NB4 (cell line): ENCODE measurements at regions not wholly inside any gene's neighbourhood (a gene's known extent, or its start where the extent isn't known, plus 50 kb on each side); places are given as distances from the start of the nearest gene placed in this dataset.

ENCODE experiments used
- DNase-seq: peaks from one replicate; pipeline ENCODE4 v3.0.0; 2010; ENCODE audit warnings: low read depth
- H3K4me3 ChIP-seq: one replicate; pipeline ENCODE4 v1.5.1; 2011; ENCODE audit warnings: mild to moderate bottlenecking, low read depth, low read length, moderate library complexity
- MYC ChIP-seq: IDR thresholded peaks from 2 replicates; pipeline ENCODE4 v1.6.1; 2011; ENCODE audit warnings: low read depth, low read length
- POLR2A ChIP-seq: IDR thresholded peaks from 2 replicates; pipeline ENCODE4 v1.6.1; 2011; ENCODE audit warnings: mild to moderate bottlenecking; ENCODE audit not compliant: insufficient read length; ENCODE audit errors: extremely low read depth
- TF ChIP-seq, protein P1 (sequence below): IDR thresholded peaks from 2 replicates; pipeline ENCODE4 v1.6.1; 2011; ENCODE audit warnings: low read depth, low read length
- TF ChIP-seq, protein P2 (sequence below): IDR thresholded peaks from one replicate; pipeline ENCODE4 v1.5.1; 2012; ENCODE audit warnings: low read depth, low read length

DNA sequence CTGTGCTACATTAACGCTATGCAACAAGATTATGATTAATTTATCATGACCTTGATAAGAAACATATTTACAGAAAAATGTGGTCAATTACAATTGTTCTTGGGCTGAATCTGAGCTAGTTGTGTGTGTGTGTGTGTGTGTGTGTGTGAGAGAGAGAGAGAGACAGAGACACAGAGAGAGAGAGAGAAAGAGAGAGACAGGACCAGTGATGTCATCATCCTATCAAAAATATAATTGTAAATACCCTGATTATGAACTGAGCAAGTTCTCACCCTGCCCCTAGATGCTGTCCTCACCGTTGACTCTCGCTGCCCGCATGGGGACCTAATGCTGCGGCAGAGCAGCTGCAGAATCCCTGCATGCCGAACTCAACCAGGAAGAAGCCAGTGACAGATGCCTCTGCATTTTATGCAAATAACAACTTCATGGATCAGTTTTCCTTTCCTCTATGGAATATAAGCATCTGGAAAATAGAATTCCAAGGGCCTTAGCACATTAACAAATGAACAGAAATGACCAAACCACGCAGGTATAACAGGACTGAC is 512.5 kb downstream of the PLCL1 start:
- TF ChIP-seq MYC = no peak
- TF ChIP-seq POLR2A = no peak
- TF ChIP-seq, protein P1, sequence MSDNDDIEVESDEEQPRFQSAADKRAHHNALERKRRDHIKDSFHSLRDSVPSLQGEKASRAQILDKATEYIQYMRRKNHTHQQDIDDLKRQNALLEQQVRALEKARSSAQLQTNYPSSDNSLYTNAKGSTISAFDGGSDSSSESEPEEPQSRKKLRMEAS = no peak
- TF ChIP-seq, protein P2, sequence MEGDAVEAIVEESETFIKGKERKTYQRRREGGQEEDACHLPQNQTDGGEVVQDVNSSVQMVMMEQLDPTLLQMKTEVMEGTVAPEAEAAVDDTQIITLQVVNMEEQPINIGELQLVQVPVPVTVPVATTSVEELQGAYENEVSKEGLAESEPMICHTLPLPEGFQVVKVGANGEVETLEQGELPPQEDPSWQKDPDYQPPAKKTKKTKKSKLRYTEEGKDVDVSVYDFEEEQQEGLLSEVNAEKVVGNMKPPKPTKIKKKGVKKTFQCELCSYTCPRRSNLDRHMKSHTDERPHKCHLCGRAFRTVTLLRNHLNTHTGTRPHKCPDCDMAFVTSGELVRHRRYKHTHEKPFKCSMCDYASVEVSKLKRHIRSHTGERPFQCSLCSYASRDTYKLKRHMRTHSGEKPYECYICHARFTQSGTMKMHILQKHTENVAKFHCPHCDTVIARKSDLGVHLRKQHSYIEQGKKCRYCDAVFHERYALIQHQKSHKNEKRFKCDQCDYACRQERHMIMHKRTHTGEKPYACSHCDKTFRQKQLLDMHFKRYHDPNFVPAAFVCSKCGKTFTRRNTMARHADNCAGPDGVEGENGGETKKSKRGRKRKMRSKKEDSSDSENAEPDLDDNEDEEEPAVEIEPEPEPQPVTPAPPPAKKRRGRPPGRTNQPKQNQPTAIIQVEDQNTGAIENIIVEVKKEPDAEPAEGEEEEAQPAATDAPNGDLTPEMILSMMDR = no peak
- no peak overlapping the region for H3K4me3 ChIP-seq
- DNase-seq = no peak

DNA sequence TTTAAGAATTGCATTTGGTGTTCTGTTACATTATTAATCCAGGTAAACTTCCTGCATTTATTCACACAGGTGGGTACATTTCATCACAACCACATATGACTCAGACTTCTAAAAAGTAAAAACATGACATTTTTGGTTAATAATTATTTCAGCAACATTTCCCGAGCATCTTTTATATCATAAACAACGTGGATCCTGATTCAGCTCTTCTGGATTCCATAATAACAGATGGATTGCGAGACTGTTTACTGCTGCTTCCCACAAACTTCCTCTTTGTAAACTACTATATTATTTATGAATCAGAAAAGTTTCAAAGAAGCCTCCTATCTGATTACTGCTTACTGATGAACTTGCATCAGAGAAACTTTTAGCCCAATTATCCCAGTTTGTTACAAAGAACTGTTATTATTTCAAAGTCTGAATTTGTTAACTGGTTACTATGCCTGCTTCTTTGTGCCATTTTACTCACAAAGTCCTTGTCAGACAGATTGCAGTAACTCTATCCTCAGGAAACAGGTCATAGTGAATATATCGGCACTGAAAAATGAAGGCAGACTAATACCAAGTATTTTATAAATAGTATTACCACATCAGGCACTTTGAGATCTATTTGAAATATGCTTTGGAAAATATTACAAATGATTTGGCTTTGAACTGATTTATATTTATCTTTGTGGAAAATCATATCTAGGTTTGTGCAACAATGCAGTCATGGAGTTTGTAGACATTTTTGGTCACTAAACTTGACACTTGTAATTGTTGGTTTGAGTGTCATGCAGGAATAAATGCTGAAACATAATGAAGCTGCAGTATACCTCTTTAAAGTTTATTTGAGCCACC is 511.6 kb downstream of the PLCL1 start:
- DNase-seq = no peak
- H3K4me3 ChIP-seq = no peak overlapping the region
- TF ChIP-seq MYC = no peak
- no peak for TF ChIP-seq POLR2A
- TF ChIP-seq, protein P1 = no peak
- TF ChIP-seq, protein P2 = no peak

DNA sequence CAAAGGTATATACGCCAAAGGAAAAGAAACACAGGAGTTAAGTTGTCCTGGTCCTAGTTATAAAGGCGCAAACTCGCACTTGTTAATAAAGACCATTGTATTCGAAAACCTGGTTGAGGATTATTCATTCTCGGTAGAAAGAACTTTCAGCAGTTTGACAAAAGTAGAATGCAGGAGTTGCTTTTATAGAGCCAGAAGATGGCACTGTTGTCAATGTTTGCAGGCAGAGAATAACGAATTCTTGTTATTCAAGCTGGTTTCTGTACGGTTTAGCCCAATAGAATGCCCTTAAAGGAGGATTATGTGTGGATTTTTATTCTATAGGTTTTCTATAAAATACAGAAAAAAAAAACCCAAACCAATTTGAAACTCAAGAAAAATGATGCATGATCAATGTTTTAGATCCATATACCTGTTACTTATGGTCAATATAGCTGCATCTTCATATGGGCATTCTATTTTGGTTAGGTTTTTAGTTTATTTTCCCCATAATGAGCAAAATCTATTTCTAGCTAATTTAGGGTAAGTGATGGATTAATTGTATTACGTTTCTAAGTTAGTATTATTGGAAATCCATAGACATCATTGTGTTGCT is 510.3 kb downstream of the PLCL1 start:
- peak; percentile 76 for DNase-seq
- H3K4me3 ChIP-seq = no peak overlapping the region
- TF ChIP-seq, protein P2 = peak; percentile 51
- TF ChIP-seq POLR2A (no peak), MYC (no peak)
- TF ChIP-seq, protein P1 = no peak

DNA sequence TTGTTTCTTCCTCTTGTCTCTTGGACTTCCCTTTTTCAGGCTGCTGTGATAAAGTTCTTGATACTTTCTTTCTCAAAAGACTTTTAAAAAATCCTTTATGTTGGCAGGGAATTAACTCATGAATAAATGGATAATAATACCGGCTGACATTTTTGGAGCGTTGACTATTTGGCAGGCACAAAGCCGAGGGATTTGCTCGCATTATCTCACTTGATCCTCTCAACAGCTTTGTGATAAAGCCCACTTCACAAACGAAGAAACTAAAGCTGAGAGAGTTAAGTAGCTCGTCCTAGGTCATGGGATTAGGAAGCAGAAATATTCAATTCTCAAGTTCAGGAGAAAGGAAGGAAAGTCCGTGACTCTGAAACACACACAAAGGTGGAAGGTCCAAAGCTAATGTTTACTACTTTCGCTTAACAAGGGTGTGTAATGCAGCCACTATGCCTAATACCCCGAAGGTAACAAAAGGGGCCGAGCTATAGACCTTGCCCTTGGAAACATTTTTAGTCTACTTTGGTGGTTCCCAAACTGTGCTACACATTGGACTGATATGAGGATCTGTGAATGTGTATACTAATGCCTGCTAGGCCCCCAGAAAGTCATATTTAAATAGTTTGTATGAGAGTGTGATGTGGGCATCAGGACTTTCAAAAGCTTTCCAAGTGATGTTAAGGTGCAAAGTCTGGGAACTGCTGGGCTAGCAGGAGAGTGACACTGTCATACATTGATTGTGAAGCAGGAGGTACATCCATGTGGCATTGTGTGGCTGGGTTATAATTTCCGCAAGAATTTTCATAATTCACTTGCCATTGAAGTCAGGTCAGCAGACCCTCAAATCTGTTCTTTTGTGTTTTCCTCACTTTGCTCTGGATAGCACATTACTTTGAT is 508.4 kb downstream of the PLCL1 start:
- no peak for TF ChIP-seq POLR2A
- TF ChIP-seq, protein P2 = no peak
- no peak for TF ChIP-seq MYC
- no peak overlapping the region for H3K4me3 ChIP-seq
- DNase-seq = no peak

DNA sequence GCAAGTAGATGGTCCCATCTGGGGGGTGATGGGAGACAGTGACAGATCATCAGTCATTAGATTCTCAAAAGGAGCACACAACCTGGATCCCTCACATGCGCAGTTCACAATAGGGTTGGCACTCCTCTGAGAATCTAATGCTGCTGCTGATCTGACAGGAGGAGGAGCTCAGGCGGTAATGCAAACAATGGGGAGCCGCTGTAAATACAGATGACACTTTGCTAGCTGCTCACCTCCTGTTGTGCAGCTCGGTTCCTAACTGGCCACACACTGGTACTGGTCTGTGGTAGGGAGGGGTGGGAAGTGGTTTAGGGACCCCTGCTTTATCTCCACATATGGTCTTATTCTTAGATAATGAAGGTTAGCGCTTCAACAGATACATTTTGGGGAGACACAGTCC is 506.6 kb downstream of the PLCL1 start:
- no peak overlapping the region for H3K4me3 ChIP-seq
- TF ChIP-seq, protein P2 = no peak
- no peak for TF ChIP-seq POLR2A
- TF ChIP-seq, protein P1 = no peak
- no peak for DNase-seq
